Endothelial cell of umbilical vein (primary cell): ENCODE measurements at regions not wholly inside any gene's neighbourhood (a gene's known extent, or its start where the extent isn't known, plus 50 kb on each side); places are given as distances from the start of the nearest gene placed in this dataset.

ENCODE experiments used
- BruUV-seq: library from RNA; stranded (reverse); fragments of 400-500 nt; replicated peaks from 2 replicates; lab custom pipeline; 2021; lab: Mats Ljungman, UMichigan
- CTCF ChIA-PET: fragments of 300-600, 350-600 bp; sonication (Branson Sonifier 250); formaldehyde crosslinking; loops from one replicate; lab custom pipeline; 2021; ENCODE audit warnings: antibody characterized with exemption, inconsistent platforms; lab: Charles Lee
- POLR2A ChIA-PET: fragments of 300-600, 350-600 bp; sonication (Branson Sonifier 250); formaldehyde crosslinking; loops from one replicate; lab custom pipeline; 2021; ENCODE audit warnings: antibody characterized with exemption, inconsistent platforms; lab: Charles Lee
- DNase-seq: peaks from one replicate; pipeline ENCODE4 v3.0.0-alpha.2; 2011; ENCODE audit warnings: low read depth, low spot score
- FAIRE-seq: peaks from 2 replicates; lab custom pipeline; 2011; peaks lifted over from hg19 to GRCh38; lab: Jason Lieb, UNC
- H2AFZ ChIP-seq: 2 replicates; pipeline ENCODE4 v1.6.0; 2012; ENCODE audit warnings: low read depth, low read length, control low read depth, inconsistent platforms
- H3K27ac ChIP-seq: 2 replicates; pipeline ENCODE4 v1.5.1; 2011; ENCODE audit warnings: low read depth, mild to moderate bottlenecking, control low read depth, low read length, moderate library complexity; ENCODE audit not compliant: insufficient read depth
- H3K27me3 ChIP-seq, 2 experiments: 2 replicates each; pipeline versions ENCODE4 v1.6.0 to v1.6.1; 2011; ENCODE audit warnings: low read length in 2 of 2, mixed read lengths in 1 of 2; ENCODE audit not compliant: control insufficient read depth in 2 of 2, insufficient read depth in 2 of 2
- H3K36me3 ChIP-seq, 2 experiments: 2 replicates in 1 of 2; 3 replicates in 1 of 2; pipeline ENCODE4 v1.5.1; 2011; ENCODE audit warnings: low read length in 2 of 2, mild to moderate bottlenecking in 1 of 2, moderate library complexity in 1 of 2; ENCODE audit not compliant: control insufficient read depth in 2 of 2, insufficient read depth in 2 of 2; ENCODE audit errors: extremely low read depth in 1 of 2
- H3K4me1 ChIP-seq: 3 replicates; pipeline ENCODE4 v1.5.1; 2011; ENCODE audit warnings: mild to moderate bottlenecking, low read length; ENCODE audit not compliant: control insufficient read depth, insufficient read depth; ENCODE audit errors: extremely low read depth
- H3K4me2 ChIP-seq: 2 replicates; pipeline ENCODE4 v1.6.1; 2011; ENCODE audit warnings: low read length, control low read depth, mixed read lengths; ENCODE audit not compliant: insufficient read depth
- H3K4me3 ChIP-seq, 3 experiments: fragments of 200-600 bp in 1 of 3; sonication (generic), shearing (Covaris generic) in 1 of 3; replicated peaks in 1 of 3; 2 replicates each; pipeline ENCODE4 v1.5.1; 2011 to 2016; ENCODE audit warnings: control low read depth in 3 of 3, low read length in 3 of 3, mild to moderate bottlenecking in 2 of 3, inconsistent platforms in 1 of 3, low read depth in 1 of 3, moderate library complexity in 1 of 3; ENCODE audit not compliant: insufficient read depth in 1 of 3
- H3K79me2 ChIP-seq: 2 replicates; pipeline ENCODE4 v1.6.0; 2012; ENCODE audit warnings: low read length, inconsistent platforms; ENCODE audit not compliant: control insufficient read depth, insufficient read depth
- H3K9ac ChIP-seq: replicated peaks from 2 replicates; pipeline ENCODE3; 2011; ENCODE audit warnings: low read length, control low read depth; ENCODE audit not compliant: insufficient read depth; ENCODE audit errors: extremely low read depth
- H3K9me1 ChIP-seq: replicated peaks from 3 replicates; pipeline ENCODE4 v1.6.0; 2011; ENCODE audit warnings: mild to moderate bottlenecking, low read length; ENCODE audit not compliant: control insufficient read depth, insufficient read depth; ENCODE audit errors: extremely low read depth
- H3K9me3 ChIP-seq: replicated peaks from 2 replicates; pipeline ENCODE4 v1.5.1; 2012; ENCODE audit warnings: low read length, inconsistent platforms; ENCODE audit not compliant: control insufficient read depth, insufficient read depth
- H4K20me1 ChIP-seq: replicated peaks from 2 replicates; pipeline ENCODE3; 2011; ENCODE audit warnings: mild to moderate bottlenecking, low read length; ENCODE audit not compliant: control insufficient read depth, insufficient read depth; ENCODE audit errors: extremely low read depth
- CTCF ChIP-seq, 2 donors: IDR thresholded peaks; 1 replicate in 1 of 2; 2 replicates in 1 of 2; pipeline ENCODE4 v1.5.1; 2011; ENCODE audit warnings: low read length in 2 of 2, mild to moderate bottlenecking in 2 of 2, moderate library complexity in 2 of 2, control low read depth in 1 of 2, inconsistent platforms in 1 of 2, low read depth in 1 of 2; ENCODE audit not compliant: insufficient read depth in 1 of 2; ENCODE audit errors: extremely low read depth in 1 of 2
- FOS ChIP-seq: IDR thresholded peaks from 2 replicates; pipeline ENCODE4 v1.6.1; 2011; ENCODE audit warnings: mild to moderate bottlenecking, low read length, moderate library complexity, borderline replicate concordance; ENCODE audit not compliant: insufficient read depth
- GATA2 ChIP-seq: IDR thresholded peaks from 2 replicates; pipeline ENCODE4 v1.7.0; 2011; ENCODE audit warnings: low read depth, mild to moderate bottlenecking, moderate library complexity, mixed read lengths, low read length; ENCODE audit not compliant: insufficient read length, insufficient read depth
- JUN ChIP-seq: IDR thresholded peaks from 2 replicates; pipeline ENCODE4 v1.6.1; 2011; ENCODE audit warnings: borderline replicate concordance, low read depth; ENCODE audit not compliant: insufficient read length, insufficient read depth
- MAX ChIP-seq: IDR thresholded peaks from 2 replicates; pipeline ENCODE4 v1.6.1; 2011; ENCODE audit not compliant: insufficient read depth, insufficient read length
- MYC ChIP-seq: IDR thresholded peaks from one replicate; pipeline ENCODE4 v1.6.1; 2011; ENCODE audit warnings: mild to moderate bottlenecking, low read depth, low read length
- POLR2A ChIP-seq: IDR thresholded peaks from 2 replicates; pipeline ENCODE4 v1.6.1; 2012; ENCODE audit warnings: low read depth, mild to moderate bottlenecking, control low read depth, low read length
- POLR2AphosphoS5 ChIP-seq: IDR thresholded peaks from 2 replicates; pipeline ENCODE4 v1.6.1; 2012; ENCODE audit warnings: low read depth, mild to moderate bottlenecking, control low read depth, low read length, moderate library complexity; ENCODE audit not compliant: insufficient read depth
- dilution Hi-C: fragments of 300-500 bp; cut with MboI; formaldehyde crosslinking; loops from one replicate; pipeline ENCODE4 v1.15.0; 2019; ENCODE audit warnings: low sequenced_read_pairs; ENCODE audit not compliant: extremely low pct_ligation_motif_present
- intact Hi-C: fragments of 100-400 bp; cut with micrococcal nuclease; formaldehyde crosslinking; loops from one replicate; pipeline ENCODE4 v1.10.0; 2022

- no peak overlapping the region for H3K9ac ChIP-seq
- FAIRE-seq (no peak), DNase-seq (no peak)
- no peak overlapping the region for H3K4me3 ChIP-seq
- H4K20me1 ChIP-seq, result no peaks in the 10 kb centered on the region
- no peak overlapping the region for H2AFZ ChIP-seq
- no peaks in the 10 kb centered on the region for H3K36me3 ChIP-seq
- BruUV-seq, result no TSS peak
- H3K9me3 ChIP-seq, result no peaks in the 10 kb centered on the region
- dilution Hi-C loops (no loop called here), intact Hi-C loops (no loop called here)
- TF ChIP-seq CTCF (IDR thresholded peaks at IDR 0.05; ENCODE audit: extremely low read depth in 1 of 2, insufficient read depth in 1 of 2, low read depth in 1 of 2, low read length in 2 of 2) (no peak), POLR2AphosphoS5 (no peak), POLR2A (no peak), FOS (no peak), MAX (no peak), MYC (no peak), JUN (no peak), GATA2 (no peak)
- H3K27ac ChIP-seq, result no peak overlapping the region
- H3K4me1 ChIP-seq, result peaks cover 10% of the 10 kb centered on the region
- ChIA-PET CTCF (interaction anchor here (1.1 to 2.9 kb wide), 3 partner anchors 61 to 128 kb away, joined by 4 to 10 read pairs (median 6); no protein-coding TSS in a partner anchor), POLR2A (no interaction called here)
- H3K27me3 ChIP-seq, result no peaks in the 10 kb centered on the region
- no peaks in the 10 kb centered on the region for H3K79me2 ChIP-seq
- no peak overlapping the region for H3K4me2 ChIP-seq
- no peaks in the 10 kb centered on the region for H3K9me1 ChIP-seq
Measured at GRCh38 chr3:56860939-56861338, 59.2 kb upstream of the ARHGEF3 start.
